Fibroblast of lung (primary cell): ENCODE measurements at regions not wholly inside any gene's neighbourhood (a gene's known extent, or its start where the extent isn't known, plus 50 kb on each side); places are given as distances from the start of the nearest gene placed in this dataset.

Source experiments
- DNase-seq, 2 donors: peaks; one replicate each; pipeline versions ENCODE4 v3.0.0 to v3.0.0-alpha.2; 2010; ENCODE audit warnings: low read depth in 2 of 2
- H2AFZ ChIP-seq: 2 replicates; pipeline ENCODE4 v1.5.1; 2012; ENCODE audit warnings: low read length, control low read depth, inconsistent platforms
- H3K27ac ChIP-seq: 2 replicates; pipeline ENCODE4 v1.5.1; 2011; ENCODE audit warnings: low read length, control low read depth; ENCODE audit not compliant: insufficient read depth
- H3K27me3 ChIP-seq: 2 replicates; pipeline ENCODE4 v1.5.1; 2011; ENCODE audit warnings: mild to moderate bottlenecking, low read length; ENCODE audit not compliant: control insufficient read depth, insufficient read depth
- H3K36me3 ChIP-seq: 2 replicates; pipeline ENCODE4 v1.5.1; 2011; ENCODE audit warnings: low read length; ENCODE audit not compliant: control insufficient read depth, insufficient read depth
- H3K4me1 ChIP-seq: 2 replicates; pipeline ENCODE4 v1.5.1; 2011; ENCODE audit warnings: low read length; ENCODE audit not compliant: control insufficient read depth, insufficient read depth; ENCODE audit errors: extremely low read depth
- H3K4me2 ChIP-seq: 2 replicates; pipeline ENCODE4 v1.5.1; 2011; ENCODE audit warnings: low read length, control low read depth; ENCODE audit not compliant: insufficient read depth; ENCODE audit errors: extremely low read depth
- H3K4me3 ChIP-seq, 4 experiments: fragments of 200-600 bp in 1 of 4; sonication (generic) in 1 of 4; replicated peaks in 1 of 4; 2 replicates each; pipeline ENCODE4 v1.5.1; 2011 to 2016; ENCODE audit warnings: low read length in 4 of 4, low read depth in 3 of 4, mild to moderate bottlenecking in 3 of 4, control low read depth in 2 of 4, inconsistent platforms in 1 of 4, mixed read lengths in 1 of 4; ENCODE audit not compliant: insufficient read depth in 1 of 4; ENCODE audit errors: control extremely low read depth in 1 of 4
- H3K79me2 ChIP-seq: 2 replicates; pipeline ENCODE4 v1.5.1; 2012; ENCODE audit warnings: mild to moderate bottlenecking, low read length, inconsistent platforms; ENCODE audit not compliant: control insufficient read depth, insufficient read depth
- H3K9ac ChIP-seq: 2 replicates; pipeline ENCODE4 v1.5.1; 2011; ENCODE audit warnings: mild to moderate bottlenecking, low read length, control low read depth; ENCODE audit not compliant: insufficient read depth
- H3K9me3 ChIP-seq: 2 replicates; pipeline ENCODE4 v1.5.1; 2012; ENCODE audit warnings: low read depth, low read length; ENCODE audit not compliant: control insufficient read depth, insufficient read depth
- H4K20me1 ChIP-seq: 2 replicates; pipeline ENCODE4 v1.5.1; 2011; ENCODE audit warnings: low read length; ENCODE audit not compliant: control insufficient read depth, insufficient read depth; ENCODE audit errors: extremely low read depth
- CTCF ChIP-seq, 2 donors: IDR thresholded peaks in 1 of 2; conservative IDR thresholded peaks in 1 of 2; 1 replicate in 1 of 2; 2 replicates in 1 of 2; pipeline ENCODE4 v1.5.1; 2011 to 2012; ENCODE audit warnings: low read length in 2 of 2, control low read depth in 1 of 2, inconsistent platforms in 1 of 2, low read depth in 1 of 2, mild to moderate bottlenecking in 1 of 2
- EZH2 ChIP-seq: IDR thresholded peaks from 2 replicates; pipeline ENCODE4 v1.5.1; 2012; ENCODE audit warnings: low read length, control low read depth, mild to moderate bottlenecking; ENCODE audit errors: missing control alignments

- no peaks in the 10 kb centered on the region for H3K36me3 ChIP-seq
- H3K4me2 ChIP-seq = no peak overlapping the region
- no peaks in the 10 kb centered on the region for H3K79me2 ChIP-seq
- no peaks in the 10 kb centered on the region for H4K20me1 ChIP-seq
- H3K27me3 ChIP-seq = no peaks in the 10 kb centered on the region
- no peak overlapping the region for H3K4me3 ChIP-seq
- TF ChIP-seq CTCF (conservative IDR thresholded peaks at IDR 0.05 in 1 of 2, IDR thresholded peaks at IDR 0.05 in 1 of 2; ENCODE audit: low read depth in 1 of 2, low read length in 2 of 2) (no peak), EZH2 (no peak)
- no peak overlapping the region for H3K9ac ChIP-seq
- peak; percentile 22 to 82 for DNase-seq
- H3K9me3 ChIP-seq = no peaks in the 10 kb centered on the region
- H3K4me1 ChIP-seq = no peaks in the 10 kb centered on the region
- H3K27ac ChIP-seq = no peak overlapping the region
- H2AFZ ChIP-seq = no peak overlapping the region
Measured at GRCh38 chr5:130528474-130528873, 624.2 kb downstream of the CHSY3 start.

GRCh38 chr5:130526708-130527107 lies 622.4 kb downstream of the CHSY3 start:
- Histone ChIP-seq H3K27me3 (no peaks in the 10 kb centered on the region), H3K27ac (no peak overlapping the region), H3K4me3 (no peak overlapping the region), H3K79me2 (no peaks in the 10 kb centered on the region), H2AFZ (no peak overlapping the region), H4K20me1 (no peaks in the 10 kb centered on the region), H3K9me3 (no peaks in the 10 kb centered on the region), H3K36me3 (no peaks in the 10 kb centered on the region), H3K4me2 (no peak overlapping the region), H3K9ac (no peak overlapping the region), H3K4me1 (no peaks in the 10 kb centered on the region)
- DNase-seq = peak in 1 of 2 donors; percentile 84
- TF ChIP-seq CTCF (conservative IDR thresholded peaks at IDR 0.05 in 1 of 2, IDR thresholded peaks at IDR 0.05 in 1 of 2; ENCODE audit: low read depth in 1 of 2, low read length in 2 of 2) (no peak), EZH2 (no peak)

- no peak overlapping the region for H3K4me3 ChIP-seq
- TF ChIP-seq CTCF (conservative IDR thresholded peaks at IDR 0.05 in 1 of 2, IDR thresholded peaks at IDR 0.05 in 1 of 2; ENCODE audit: low read depth in 1 of 2, low read length in 2 of 2) = no peak
- H2AFZ ChIP-seq = no peak overlapping the region
- H3K4me1 ChIP-seq = no peaks in the 10 kb centered on the region
- H3K9me3 ChIP-seq = no peaks in the 10 kb centered on the region
- H4K20me1 ChIP-seq = no peaks in the 10 kb centered on the region
- H3K79me2 ChIP-seq = no peaks in the 10 kb centered on the region
- DNase-seq = peak in 1 of 2 donors; percentile 69
- H3K27ac ChIP-seq = no peak overlapping the region
- H3K27me3 ChIP-seq = no peaks in the 10 kb centered on the region
- H3K36me3 ChIP-seq = no peaks in the 10 kb centered on the region
- no peak overlapping the region for H3K4me2 ChIP-seq
- no peak overlapping the region for H3K9ac ChIP-seq
Measured at GRCh38 chr5:130520211-130520610, 615.9 kb downstream of the CHSY3 start.
